ENCODE measurements at regions not wholly inside any gene's neighbourhood (a gene's known extent, or its start where the extent isn't known, plus 50 kb on each side); places are given as distances from the start of the nearest gene placed in this dataset.

- no peak for FAIRE-seq
- Histone ChIP-seq H3K4me1 (no peaks in the 10 kb centered on the region), H3K9me3 (0 out of 3 replicates have a peak, but pooled peaks cover 4% of the 10 kb centered on the region), H3K4me3 (no peak overlapping the region), H3K4me2 (no peak overlapping the region), H3K27ac (no peak overlapping the region)
- DNase-seq (ENCODE audit: low read depth in 1 of 2, low spot score in 1 of 2), result no peak
- TF ChIP-seq MAFK (IDR thresholded peaks at IDR 0.05; ENCODE audit: partially characterized antibody), result peak; percentile 78
- no peak for TF ChIP-seq BHLHE40 (IDR thresholded peaks at IDR 0.05; ENCODE audit: low read depth, low read length)
- ChIA-PET CTCF (no interaction called here), POLR2A (no interaction called here)
- ATAC-seq, result no peak
- 6% methylated on average over 1 of the region's 1 CpG for WGBS (ENCODE audit: missing lambda C conversion rate)
Measured at GRCh38 chr5:4345850-4346249, 750.2 kb downstream of the IRX1 start.

- Histone ChIP-seq H3K4me2 (no peak overlapping the region), H3K9me3 (0 out of 3 replicates have a peak, but pooled peaks cover 4% of the 10 kb centered on the region), H3K4me1 (no peaks in the 10 kb centered on the region), H3K27ac (no peak overlapping the region), H3K4me3 (no peak overlapping the region)
- no peak for FAIRE-seq
- ATAC-seq, result no peak
- ChIA-PET POLR2A (no interaction called here), CTCF (no interaction called here)
- TF ChIP-seq MAFK (IDR thresholded peaks at IDR 0.05; ENCODE audit: partially characterized antibody), result peak; percentile 18
- TF ChIP-seq GATA3 (IDR thresholded peaks at IDR 0.05; ENCODE audit: borderline replicate concordance), result no peak
- no peak for DNase-seq (ENCODE audit: low read depth in 1 of 2, low spot score in 1 of 2)
- WGBS (ENCODE audit: missing lambda C conversion rate), result 49% methylated on average over 3 of the region's 3 CpGs
Measured at GRCh38 chr5:4348423-4348822, 752.8 kb downstream of the IRX1 start.

DNA sequence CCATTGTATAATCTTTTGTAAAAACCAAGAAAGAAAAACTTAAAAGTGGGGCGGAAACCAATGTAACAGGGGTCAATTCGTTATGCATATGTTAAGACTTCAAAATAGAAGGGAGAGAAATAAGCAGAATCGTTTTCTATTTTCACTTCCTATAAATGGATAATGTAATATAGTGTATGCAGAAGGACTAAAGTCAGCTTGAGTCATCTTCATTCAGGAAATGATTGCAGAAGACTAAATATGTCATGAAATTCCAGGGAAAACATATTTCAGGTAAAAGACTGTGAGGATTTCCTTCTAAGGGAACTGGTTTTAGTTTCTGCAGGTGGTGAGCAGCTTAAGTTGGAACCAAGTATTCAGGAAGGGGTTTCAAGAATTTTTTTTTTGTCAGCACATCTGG lies 753.3 kb downstream of the IRX1 start:
- DNase-seq (ENCODE audit: low read depth in 1 of 2, low spot score in 1 of 2) (no peak), FAIRE-seq (no peak), ATAC-seq (no peak)
- Histone ChIP-seq H3K9me3 (0 out of 3 replicates have a peak, but pooled peaks cover 4% of the 10 kb centered on the region), H3K4me1 (no peaks in the 10 kb centered on the region), H3K4me3 (no peak overlapping the region), H3K27ac (no peak overlapping the region), H3K4me2 (no peak overlapping the region)
- no peak for TF ChIP-seq CHD4 (IDR thresholded peaks at IDR 0.05; ENCODE audit: borderline replicate concordance)
- TF ChIP-seq MAX (IDR thresholded peaks at IDR 0.05), result no peak
- no peak for TF ChIP-seq HOXB5 (CRISPR knock-in tag; IDR thresholded peaks at IDR 0.05)
- no peak for TF ChIP-seq SREBF2 (IDR thresholded peaks at IDR 0.05)
- no peak for TF ChIP-seq ESRRA (IDR thresholded peaks at IDR 0.05; ENCODE audit: borderline replicate concordance, low read length)
- no peak for TF ChIP-seq FOXS1 (CRISPR knock-in tag; IDR thresholded peaks at IDR 0.05)
- no peak for TF ChIP-seq CBX2 (IDR thresholded peaks at IDR 0.05; ENCODE audit: borderline replicate concordance, low read depth)
- TF ChIP-seq EHF (CRISPR knock-in tag; IDR thresholded peaks at IDR 0.05), result no peak
- TF ChIP-seq, protein P1, sequence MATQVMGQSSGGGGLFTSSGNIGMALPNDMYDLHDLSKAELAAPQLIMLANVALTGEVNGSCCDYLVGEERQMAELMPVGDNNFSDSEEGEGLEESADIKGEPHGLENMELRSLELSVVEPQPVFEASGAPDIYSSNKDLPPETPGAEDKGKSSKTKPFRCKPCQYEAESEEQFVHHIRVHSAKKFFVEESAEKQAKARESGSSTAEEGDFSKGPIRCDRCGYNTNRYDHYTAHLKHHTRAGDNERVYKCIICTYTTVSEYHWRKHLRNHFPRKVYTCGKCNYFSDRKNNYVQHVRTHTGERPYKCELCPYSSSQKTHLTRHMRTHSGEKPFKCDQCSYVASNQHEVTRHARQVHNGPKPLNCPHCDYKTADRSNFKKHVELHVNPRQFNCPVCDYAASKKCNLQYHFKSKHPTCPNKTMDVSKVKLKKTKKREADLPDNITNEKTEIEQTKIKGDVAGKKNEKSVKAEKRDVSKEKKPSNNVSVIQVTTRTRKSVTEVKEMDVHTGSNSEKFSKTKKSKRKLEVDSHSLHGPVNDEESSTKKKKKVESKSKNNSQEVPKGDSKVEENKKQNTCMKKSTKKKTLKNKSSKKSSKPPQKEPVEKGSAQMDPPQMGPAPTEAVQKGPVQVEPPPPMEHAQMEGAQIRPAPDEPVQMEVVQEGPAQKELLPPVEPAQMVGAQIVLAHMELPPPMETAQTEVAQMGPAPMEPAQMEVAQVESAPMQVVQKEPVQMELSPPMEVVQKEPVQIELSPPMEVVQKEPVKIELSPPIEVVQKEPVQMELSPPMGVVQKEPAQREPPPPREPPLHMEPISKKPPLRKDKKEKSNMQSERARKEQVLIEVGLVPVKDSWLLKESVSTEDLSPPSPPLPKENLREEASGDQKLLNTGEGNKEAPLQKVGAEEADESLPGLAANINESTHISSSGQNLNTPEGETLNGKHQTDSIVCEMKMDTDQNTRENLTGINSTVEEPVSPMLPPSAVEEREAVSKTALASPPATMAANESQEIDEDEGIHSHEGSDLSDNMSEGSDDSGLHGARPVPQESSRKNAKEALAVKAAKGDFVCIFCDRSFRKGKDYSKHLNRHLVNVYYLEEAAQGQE (IDR thresholded peaks at IDR 0.05), result no peak
- no peak for TF ChIP-seq HOXB13 (CRISPR knock-in tag; IDR thresholded peaks at IDR 0.05; ENCODE audit: low read depth)
- TF ChIP-seq, protein P2, sequence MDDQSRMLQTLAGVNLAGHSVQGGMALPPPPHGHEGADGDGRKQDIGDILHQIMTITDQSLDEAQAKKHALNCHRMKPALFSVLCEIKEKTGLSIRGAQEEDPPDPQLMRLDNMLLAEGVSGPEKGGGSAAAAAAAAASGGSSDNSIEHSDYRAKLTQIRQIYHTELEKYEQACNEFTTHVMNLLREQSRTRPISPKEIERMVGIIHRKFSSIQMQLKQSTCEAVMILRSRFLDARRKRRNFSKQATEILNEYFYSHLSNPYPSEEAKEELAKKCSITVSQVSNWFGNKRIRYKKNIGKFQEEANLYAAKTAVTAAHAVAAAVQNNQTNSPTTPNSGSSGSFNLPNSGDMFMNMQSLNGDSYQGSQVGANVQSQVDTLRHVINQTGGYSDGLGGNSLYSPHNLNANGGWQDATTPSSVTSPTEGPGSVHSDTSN (IDR thresholded peaks at IDR 0.05), result no peak
- TF ChIP-seq CEBPB (IDR thresholded peaks at IDR 0.05), result no peak
- TF ChIP-seq CHD2 (IDR thresholded peaks at IDR 0.05; ENCODE audit: low read length, partially characterized antibody), result no peak
- TF ChIP-seq FOSL2 (IDR thresholded peaks at IDR 0.05), result no peak
- TF ChIP-seq FOSL2 (CRISPR knock-in tag; IDR thresholded peaks at IDR 0.05), result no peak
- TF ChIP-seq NPAS2 (CRISPR knock-in tag; IDR thresholded peaks at IDR 0.05; ENCODE audit: borderline replicate concordance), result no peak
- no peak for TF ChIP-seq JUNB (IDR thresholded peaks at IDR 0.05)
- no peak for TF ChIP-seq HES2 (IDR thresholded peaks at IDR 0.05)
- CTCF ChIA-PET, result no interaction called here
- WGBS (ENCODE audit: missing lambda C conversion rate), result 3% methylated on average over 3 of the region's 3 CpGs
- POLR2A ChIA-PET, result no interaction called here
